Fibroblast of lung (primary cell): ENCODE measurements at regions not wholly inside any gene's neighbourhood (a gene's known extent, or its start where the extent isn't known, plus 50 kb on each side); places are given as distances from the start of the nearest gene placed in this dataset.
A peak's percentile ranks its signal among the peaks of the same experiment; 100 is the strongest.

Experiments used
- DNase-seq, 2 donors: peaks; one replicate each; pipeline versions ENCODE4 v3.0.0 to v3.0.0-alpha.2; 2010; ENCODE audit warnings: low read depth in 2 of 2
- H2AFZ ChIP-seq: 2 replicates; pipeline ENCODE4 v1.5.1; 2012; ENCODE audit warnings: low read length, control low read depth, inconsistent platforms
- H3K27ac ChIP-seq: 2 replicates; pipeline ENCODE4 v1.5.1; 2011; ENCODE audit warnings: low read length, control low read depth; ENCODE audit not compliant: insufficient read depth
- H3K27me3 ChIP-seq: 2 replicates; pipeline ENCODE4 v1.5.1; 2011; ENCODE audit warnings: mild to moderate bottlenecking, low read length; ENCODE audit not compliant: control insufficient read depth, insufficient read depth
- H3K36me3 ChIP-seq: 2 replicates; pipeline ENCODE4 v1.5.1; 2011; ENCODE audit warnings: low read length; ENCODE audit not compliant: control insufficient read depth, insufficient read depth
- H3K4me1 ChIP-seq: 2 replicates; pipeline ENCODE4 v1.5.1; 2011; ENCODE audit warnings: low read length; ENCODE audit not compliant: control insufficient read depth, insufficient read depth; ENCODE audit errors: extremely low read depth
- H3K4me2 ChIP-seq: 2 replicates; pipeline ENCODE4 v1.5.1; 2011; ENCODE audit warnings: low read length, control low read depth; ENCODE audit not compliant: insufficient read depth; ENCODE audit errors: extremely low read depth
- H3K4me3 ChIP-seq, 4 experiments: fragments of 200-600 bp in 1 of 4; sonication (generic) in 1 of 4; replicated peaks in 1 of 4; 2 replicates each; pipeline ENCODE4 v1.5.1; 2011 to 2016; ENCODE audit warnings: low read length in 4 of 4, low read depth in 3 of 4, mild to moderate bottlenecking in 3 of 4, control low read depth in 2 of 4, inconsistent platforms in 1 of 4, mixed read lengths in 1 of 4; ENCODE audit not compliant: insufficient read depth in 1 of 4; ENCODE audit errors: control extremely low read depth in 1 of 4
- H3K79me2 ChIP-seq: 2 replicates; pipeline ENCODE4 v1.5.1; 2012; ENCODE audit warnings: mild to moderate bottlenecking, low read length, inconsistent platforms; ENCODE audit not compliant: control insufficient read depth, insufficient read depth
- H3K9ac ChIP-seq: 2 replicates; pipeline ENCODE4 v1.5.1; 2011; ENCODE audit warnings: mild to moderate bottlenecking, low read length, control low read depth; ENCODE audit not compliant: insufficient read depth
- H3K9me3 ChIP-seq: 2 replicates; pipeline ENCODE4 v1.5.1; 2012; ENCODE audit warnings: low read depth, low read length; ENCODE audit not compliant: control insufficient read depth, insufficient read depth
- H4K20me1 ChIP-seq: 2 replicates; pipeline ENCODE4 v1.5.1; 2011; ENCODE audit warnings: low read length; ENCODE audit not compliant: control insufficient read depth, insufficient read depth; ENCODE audit errors: extremely low read depth
- EZH2 ChIP-seq: IDR thresholded peaks from 2 replicates; pipeline ENCODE4 v1.5.1; 2012; ENCODE audit warnings: low read length, control low read depth, mild to moderate bottlenecking; ENCODE audit errors: missing control alignments
- TF ChIP-seq, protein P1 (sequence below), 2 donors: IDR thresholded peaks in 1 of 2; conservative IDR thresholded peaks in 1 of 2; 1 replicate in 1 of 2; 2 replicates in 1 of 2; pipeline ENCODE4 v1.5.1; 2011 to 2012; ENCODE audit warnings: low read length in 2 of 2, control low read depth in 1 of 2, inconsistent platforms in 1 of 2, low read depth in 1 of 2, mild to moderate bottlenecking in 1 of 2

DNA sequence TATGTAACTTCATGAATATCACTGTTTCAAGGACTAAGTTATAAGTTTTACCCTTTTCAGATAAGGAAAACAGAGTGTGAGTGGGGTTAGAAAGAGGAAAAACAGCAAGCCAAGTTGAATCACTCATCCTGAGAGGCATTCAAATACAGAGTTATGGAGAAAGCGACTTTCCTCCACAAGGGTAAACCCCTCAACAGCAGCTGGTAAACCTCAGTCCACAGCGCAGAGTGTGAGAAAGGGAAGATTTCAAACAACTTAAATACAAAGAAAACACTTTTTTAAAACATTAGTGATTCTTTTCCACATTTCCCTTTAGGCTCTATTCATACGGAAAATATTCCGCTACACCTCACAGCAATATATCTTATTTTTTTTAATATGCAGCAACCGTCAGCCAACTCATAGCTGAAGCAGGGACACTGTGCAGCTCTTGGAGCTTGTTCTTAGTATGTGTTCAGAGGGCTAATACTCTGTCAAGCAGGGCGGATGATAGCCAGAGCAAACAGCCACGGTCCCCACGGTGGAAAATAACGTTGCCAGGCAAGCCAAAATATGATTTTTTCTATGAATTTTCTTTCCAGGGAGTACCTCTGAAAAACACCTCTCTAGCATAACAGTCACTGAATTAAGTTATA is 488.9 kb upstream of the FAT1 start:
- H2AFZ ChIP-seq = no peak overlapping the region
- no peaks in the 10 kb centered on the region for H3K27me3 ChIP-seq
- H3K79me2 ChIP-seq = no peaks in the 10 kb centered on the region
- no peaks in the 10 kb centered on the region for H4K20me1 ChIP-seq
- no peak overlapping the region for H3K27ac ChIP-seq
- H3K4me2 ChIP-seq = no peak overlapping the region
- TF ChIP-seq, protein P1, sequence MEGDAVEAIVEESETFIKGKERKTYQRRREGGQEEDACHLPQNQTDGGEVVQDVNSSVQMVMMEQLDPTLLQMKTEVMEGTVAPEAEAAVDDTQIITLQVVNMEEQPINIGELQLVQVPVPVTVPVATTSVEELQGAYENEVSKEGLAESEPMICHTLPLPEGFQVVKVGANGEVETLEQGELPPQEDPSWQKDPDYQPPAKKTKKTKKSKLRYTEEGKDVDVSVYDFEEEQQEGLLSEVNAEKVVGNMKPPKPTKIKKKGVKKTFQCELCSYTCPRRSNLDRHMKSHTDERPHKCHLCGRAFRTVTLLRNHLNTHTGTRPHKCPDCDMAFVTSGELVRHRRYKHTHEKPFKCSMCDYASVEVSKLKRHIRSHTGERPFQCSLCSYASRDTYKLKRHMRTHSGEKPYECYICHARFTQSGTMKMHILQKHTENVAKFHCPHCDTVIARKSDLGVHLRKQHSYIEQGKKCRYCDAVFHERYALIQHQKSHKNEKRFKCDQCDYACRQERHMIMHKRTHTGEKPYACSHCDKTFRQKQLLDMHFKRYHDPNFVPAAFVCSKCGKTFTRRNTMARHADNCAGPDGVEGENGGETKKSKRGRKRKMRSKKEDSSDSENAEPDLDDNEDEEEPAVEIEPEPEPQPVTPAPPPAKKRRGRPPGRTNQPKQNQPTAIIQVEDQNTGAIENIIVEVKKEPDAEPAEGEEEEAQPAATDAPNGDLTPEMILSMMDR (conservative IDR thresholded peaks at IDR 0.05 in 1 of 2, IDR thresholded peaks at IDR 0.05 in 1 of 2; ENCODE audit: low read depth in 1 of 2, low read length in 2 of 2) = no peak
- no peak for TF ChIP-seq EZH2
- no peaks in the 10 kb centered on the region for H3K9me3 ChIP-seq
- no peak overlapping the region for H3K9ac ChIP-seq
- no peaks in the 10 kb centered on the region for H3K36me3 ChIP-seq
- H3K4me1 ChIP-seq = no peaks in the 10 kb centered on the region
- H3K4me3 ChIP-seq = no peak overlapping the region
- peak in 1 of 2 donors; percentile 21 for DNase-seq

DNA sequence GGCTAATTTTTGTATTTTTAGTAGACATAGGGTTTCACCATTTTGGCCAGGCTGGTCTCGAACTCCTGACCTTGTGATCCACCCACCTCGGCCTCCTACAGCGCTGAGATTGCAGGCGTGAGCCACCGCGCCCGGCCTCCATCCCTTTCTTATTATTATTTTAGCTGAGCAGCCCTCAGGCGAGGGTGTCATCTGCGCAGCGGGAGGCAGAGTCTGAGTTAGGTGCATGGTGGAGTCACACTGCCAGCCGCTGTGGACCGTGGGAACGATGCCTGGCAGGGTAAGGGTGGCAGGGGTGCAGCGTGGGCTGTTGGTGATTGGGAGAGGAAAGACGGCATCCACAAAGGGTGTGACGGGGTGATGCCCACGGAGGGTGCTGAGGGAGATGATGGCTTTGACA is 491.8 kb upstream of the FAT1 start:
- H3K9me3 ChIP-seq = no peaks in the 10 kb centered on the region
- no peaks in the 10 kb centered on the region for H3K27me3 ChIP-seq
- no peak overlapping the region for H2AFZ ChIP-seq
- no peak for DNase-seq
- H4K20me1 ChIP-seq = no peaks in the 10 kb centered on the region
- TF ChIP-seq, protein P1 (conservative IDR thresholded peaks at IDR 0.05 in 1 of 2, IDR thresholded peaks at IDR 0.05 in 1 of 2; ENCODE audit: low read depth in 1 of 2, low read length in 2 of 2) = no peak
- no peak for TF ChIP-seq EZH2
- no peak overlapping the region for H3K27ac ChIP-seq
- H3K4me2 ChIP-seq = no peak overlapping the region
- no peak overlapping the region for H3K9ac ChIP-seq
- H3K79me2 ChIP-seq = no peaks in the 10 kb centered on the region
- no peaks in the 10 kb centered on the region for H3K4me1 ChIP-seq
- no peaks in the 10 kb centered on the region for H3K36me3 ChIP-seq
- H3K4me3 ChIP-seq = no peak overlapping the region

DNA sequence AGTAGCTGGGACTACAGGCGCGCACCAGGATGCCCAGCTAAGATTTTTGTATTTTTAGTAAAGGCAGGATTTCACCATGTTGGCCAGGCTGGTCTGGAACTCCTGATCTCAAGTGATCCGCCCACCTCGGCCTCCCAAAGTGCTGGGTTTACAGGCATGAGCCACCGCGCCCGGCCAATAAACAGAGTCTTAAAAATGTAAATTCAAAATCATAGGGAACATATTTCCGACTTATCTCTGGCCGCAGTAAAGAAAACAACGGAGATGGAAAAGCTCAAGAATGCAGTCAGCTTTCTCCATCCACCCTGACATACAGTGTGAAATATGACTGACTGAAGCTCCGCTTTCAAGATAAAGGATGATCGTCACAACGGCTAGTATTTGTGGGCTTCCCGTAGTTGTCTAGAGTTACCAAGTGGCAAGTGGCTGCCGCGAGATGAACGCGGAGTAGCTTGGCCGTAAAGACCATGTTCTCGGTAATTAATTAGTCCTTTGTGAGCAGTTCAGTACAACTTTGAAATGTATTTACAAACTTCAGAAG is 495.1 kb upstream of the FAT1 start:
- Histone ChIP-seq H3K27me3 (no peaks in the 10 kb centered on the region), H3K4me3 (peak overlapping the region; percentile 34 to 61 (median 44)), H3K27ac (no peak overlapping the region), H3K9me3 (no peaks in the 10 kb centered on the region), H4K20me1 (no peaks in the 10 kb centered on the region), H3K9ac (no peak overlapping the region), H3K4me1 (no peaks in the 10 kb centered on the region), H3K79me2 (no peaks in the 10 kb centered on the region), H3K4me2 (peak overlapping the region; percentile 79), H2AFZ (peak overlapping the region; percentile 97), H3K36me3 (no peaks in the 10 kb centered on the region)
- DNase-seq = peak in 1 of 2 donors; percentile 71
- no peak for TF ChIP-seq EZH2
- TF ChIP-seq, protein P1 (conservative IDR thresholded peaks at IDR 0.05 in 1 of 2, IDR thresholded peaks at IDR 0.05 in 1 of 2; ENCODE audit: low read depth in 1 of 2, low read length in 2 of 2) = no peak
